ENCODE measurements at regions not wholly inside any gene's neighbourhood (a gene's known extent, or its start where the extent isn't known, plus 50 kb on each side); places are given as distances from the start of the nearest gene placed in this dataset.

- BruUV-seq (replicated peaks): no TSS peak
- H3K4me1 ChIP-seq (ENCODE audit: control insufficient read depth in 1 of 2, insufficient read depth in 2 of 2, low read length in 2 of 2): no peaks in the 10 kb centered on the region
- POLR2A ChIA-PET: no interaction called here
- peaks cover 7% of the 10 kb centered on the region; the same call in 1 of the 2 replicates for H3K27me3 ChIP-seq (ENCODE audit: insufficient read depth, low read length)
- no peaks in the 10 kb centered on the region for H3K36me3 ChIP-seq (ENCODE audit: control insufficient read depth in 1 of 2, insufficient read depth in 2 of 2, low read length in 2 of 2)
- no peak for DNase-seq (ENCODE audit: low read depth, low spot score)
- no peak overlapping the region for H3K27ac ChIP-seq (ENCODE audit: low read depth, low read length)
- H3K9me2 ChIP-seq (ENCODE audit: insufficient read depth): no peaks in the 10 kb centered on the region
- no peaks in the 10 kb centered on the region for H3K9me3 ChIP-seq (ENCODE audit: control insufficient read depth in 1 of 2, insufficient read depth in 1 of 2, low read depth in 1 of 2, low read length in 2 of 2)
- RAD21 ChIA-PET (ENCODE audit: low non-redundant PET in 1 of 2, low total read pairs in 2 of 2, uncharacterized antibody in 2 of 2, unreplicated experiment in 2 of 2): no interaction called here
- no peak overlapping the region for H3K9ac ChIP-seq (ENCODE audit: low read length)
- H4K20me1 ChIP-seq (ENCODE audit: insufficient read depth): no peaks in the 10 kb centered on the region
- H3K4me3 ChIP-seq (replicated peaks in 1 of 2; ENCODE audit: low read depth in 1 of 2, low read length in 2 of 2): no peak overlapping the region
- CTCF ChIA-PET: no interaction called here
- H3K79me2 ChIP-seq (ENCODE audit: insufficient read depth, low read length): no peaks in the 10 kb centered on the region
- H2AFZ ChIP-seq (ENCODE audit: low read depth, low read length, poor library complexity, severe bottlenecking): no peak overlapping the region
- H3K4me2 ChIP-seq (ENCODE audit: low read length): no peak overlapping the region
- no peak for ATAC-seq
- intact Hi-C loops (cut with micrococcal nuclease): no loop called here
- TF ChIP-seq REST (IDR thresholded peaks at IDR 0.05; ENCODE audit: low read depth): no peak
These were observed 200.2 kb downstream of the TRIM36 start for GRCh38 chr5:114969482-114969881.

GRCh38 chr5:114957384-114957783, 212.3 kb downstream of the TRIM36 start:
- Histone ChIP-seq H4K20me1 (ENCODE audit: insufficient read depth) (no peaks in the 10 kb centered on the region), H3K27me3 (ENCODE audit: insufficient read depth, low read length) (no peaks in the 10 kb centered on the region; the same call in 1 of the 2 replicates), H3K9me2 (ENCODE audit: insufficient read depth) (no peaks in the 10 kb centered on the region), H3K79me2 (ENCODE audit: insufficient read depth, low read length) (no peaks in the 10 kb centered on the region), H3K9ac (ENCODE audit: low read length) (no peak overlapping the region), H3K36me3 (ENCODE audit: control insufficient read depth in 1 of 2, insufficient read depth in 2 of 2, low read length in 2 of 2) (no peaks in the 10 kb centered on the region), H3K9me3 (ENCODE audit: control insufficient read depth in 1 of 2, insufficient read depth in 1 of 2, low read depth in 1 of 2, low read length in 2 of 2) (no peaks in the 10 kb centered on the region), H3K27ac (ENCODE audit: low read depth, low read length) (no peak overlapping the region), H3K4me3 (replicated peaks in 1 of 2; ENCODE audit: low read depth in 1 of 2, low read length in 2 of 2) (no peak overlapping the region), H2AFZ (ENCODE audit: low read depth, low read length, poor library complexity, severe bottlenecking) (no peak overlapping the region), H3K4me1 (ENCODE audit: control insufficient read depth in 1 of 2, insufficient read depth in 2 of 2, low read length in 2 of 2) (no peaks in the 10 kb centered on the region), H3K4me2 (ENCODE audit: low read length) (no peak overlapping the region)
- no peak for ATAC-seq
- intact Hi-C loops (cut with micrococcal nuclease): no loop called here
- DNase-seq (ENCODE audit: low read depth, low spot score): no peak
- POLR2A ChIA-PET: no interaction called here
- no peak for TF ChIP-seq YY1 (IDR thresholded peaks at IDR 0.05; ENCODE audit: extremely low read depth, insufficient replicate concordance, low read depth, low read length)
- no peak for TF ChIP-seq CBX3 (IDR thresholded peaks at IDR 0.05; ENCODE audit: low read depth)
- TF ChIP-seq ZFX (IDR thresholded peaks at IDR 0.05): no peak
- TF ChIP-seq TCF7L2 (IDR thresholded peaks at IDR 0.05; ENCODE audit: borderline replicate concordance, extremely low read depth, insufficient read depth, insufficient read length): no peak
- TF ChIP-seq ZNF274 (IDR thresholded peaks at IDR 0.05; ENCODE audit: low read depth, low read length): no peak
- TF ChIP-seq EZH2phosphoT487 (IDR thresholded peaks at IDR 0.05; ENCODE audit: borderline replicate concordance): no peak
- TF ChIP-seq MAX (IDR thresholded peaks at IDR 0.05): no peak
- TF ChIP-seq REST (IDR thresholded peaks at IDR 0.05; ENCODE audit: low read depth): no peak
- CTCF ChIA-PET: no interaction called here
- BruUV-seq (replicated peaks): no TSS peak
- RAD21 ChIA-PET (ENCODE audit: low non-redundant PET in 1 of 2, low total read pairs in 2 of 2, uncharacterized antibody in 2 of 2, unreplicated experiment in 2 of 2): no interaction called here
